T47D (cell line): ENCODE measurements at regions not wholly inside any gene's neighbourhood (a gene's known extent, or its start where the extent isn't known, plus 50 kb on each side); places are given as distances from the start of the nearest gene placed in this dataset.
A peak's percentile ranks its signal among the peaks of the same experiment; 100 is the strongest.

ENCODE experiments used
- DNase-seq, 2 experiments: peaks; one replicate each; pipeline versions ENCODE4 v3.0.0 to v3.0.0-alpha.2; 2011 to 2012; ENCODE audit warnings: low read depth in 1 of 2, low spot score in 1 of 2
- JUND ChIP-seq: IDR thresholded peaks from 2 replicates; pipeline ENCODE4 v1.6.1; 2012; ENCODE audit warnings: low read depth
- in situ Hi-C: cut with HindIII; loops from 2 replicates; pipeline ENCODE4 v1.10.0; 2016; ENCODE audit warnings: low sequenced_read_pairs, low pct_unique_long_range_greater_than_20kb

GRCh38 chr9:79189511-79189924 is 382.2 kb upstream of the TLE4 start:
- TF ChIP-seq JUND, result no peak
- in situ Hi-C loops, result no loop called here

GRCh38 chr9:79193001-79193400 is 378.8 kb upstream of the TLE4 start:
- no peak for TF ChIP-seq JUND
- no peak for DNase-seq
- in situ Hi-C loops, result no loop called here

More at GRCh38 chr9:79189511-79189924, 382.2 kb upstream of the TLE4 start:
- no peak for DNase-seq

GRCh38 chr9:79193501-79194223 is 378.1 kb upstream of the TLE4 start:
- DNase-seq, result peak in 1 of 2 experiments; percentile 5
- in situ Hi-C loops, result no loop called here
- no peak for TF ChIP-seq JUND

GRCh38 chr9:79195879-79196278 is 375.9 kb upstream of the TLE4 start:
- in situ Hi-C loops, result no loop called here
- DNase-seq, result no peak
- TF ChIP-seq JUND, result no peak

GRCh38 chr9:79196606-79197005 is 375.2 kb upstream of the TLE4 start:
- TF ChIP-seq JUND, result no peak
- DNase-seq, result no peak
- in situ Hi-C loops, result no loop called here

- in situ Hi-C loops, result no loop called here
- DNase-seq, result no peak
- TF ChIP-seq JUND, result no peak
Measured at GRCh38 chr9:79200336-79200735, 371.4 kb upstream of the TLE4 start.

- no peak for TF ChIP-seq JUND
- in situ Hi-C loops, result no loop called here
- DNase-seq, result no peak
Measured at GRCh38 chr9:79201636-79202035, 370.1 kb upstream of the TLE4 start.

GRCh38 chr9:79208791-79209396 is 362.9 kb upstream of the TLE4 start:
- DNase-seq, result no peak
- TF ChIP-seq JUND, result no peak
- in situ Hi-C loops, result no loop called here

- in situ Hi-C loops, result no loop called here
- no peak for DNase-seq
- TF ChIP-seq JUND, result no peak
Measured at GRCh38 chr9:79210541-79211243, 361.1 kb upstream of the TLE4 start.

- in situ Hi-C loops, result no loop called here
- TF ChIP-seq JUND, result no peak
- DNase-seq, result no peak
Measured at GRCh38 chr9:79213417-79214125, 358.2 kb upstream of the TLE4 start.

- in situ Hi-C loops, result no loop called here
- DNase-seq, result no peak
- TF ChIP-seq JUND, result no peak
Measured at GRCh38 chr9:79215821-79216220, 355.9 kb upstream of the TLE4 start.

GRCh38 chr9:79220251-79220650 is 351.5 kb upstream of the TLE4 start:
- no peak for DNase-seq
- no peak for TF ChIP-seq JUND
- in situ Hi-C loops, result no loop called here
